ENCODE measurements at regions not wholly inside any gene's neighbourhood (a gene's known extent, or its start where the extent isn't known, plus 50 kb on each side); places are given as distances from the start of the nearest gene placed in this dataset.
"Not testable (repeated sequence)": the region's sequence is repeated elsewhere in the genome, so short reads cannot be mapped to it uniquely, and the experiment has no call there.

DNA sequence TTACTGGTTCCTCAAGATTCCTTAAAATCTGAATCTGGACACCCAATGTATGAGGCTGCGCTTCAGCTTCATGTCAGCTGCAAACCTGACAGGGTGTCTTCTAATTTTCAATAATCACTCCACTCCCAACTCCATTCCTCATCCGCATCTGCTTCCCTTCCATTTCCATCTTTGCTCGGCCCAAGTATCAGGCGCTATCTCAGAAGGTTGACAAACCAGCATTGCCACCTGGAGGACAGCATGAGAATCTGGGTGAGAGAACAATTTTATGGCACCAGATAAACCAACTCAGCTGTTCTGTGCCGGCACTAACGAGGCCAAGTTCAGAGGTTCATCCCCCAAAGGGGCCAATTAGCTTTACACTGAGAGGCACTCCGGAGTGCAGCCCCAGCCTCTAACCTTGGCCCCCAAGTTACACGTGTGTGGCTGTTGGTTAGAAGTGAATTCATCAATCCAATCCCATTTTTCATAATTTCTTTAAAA, 79.1 kb upstream of the LMO2 start:
- DNase-seq (ENCODE audit: low spot score) = peak; percentile 47

DNA sequence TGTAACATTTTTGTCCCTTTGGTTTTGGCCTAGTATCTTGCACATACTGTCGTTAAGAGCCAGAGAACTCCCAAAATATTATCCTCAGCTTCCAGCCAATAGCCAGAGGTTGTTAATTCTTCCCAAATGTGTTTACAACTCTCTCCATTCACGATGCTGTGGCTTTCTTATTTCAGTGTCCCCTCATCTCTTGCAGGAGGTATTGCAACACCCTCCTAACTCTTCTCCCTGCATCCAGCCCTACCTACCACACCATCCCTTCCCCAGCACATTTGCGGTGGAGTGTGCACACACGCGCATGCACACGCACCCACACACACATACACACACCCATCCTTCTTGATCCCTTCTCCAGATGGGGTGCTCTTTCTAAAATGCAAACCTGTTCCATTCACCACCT, 75.6 kb upstream of the LMO2 start:
- DNase-seq (ENCODE audit: low spot score) = no peak

- no peak for DNase-seq (ENCODE audit: low spot score)
Observed at GRCh38 chr11:33965032-33965431, 73.2 kb upstream of the LMO2 start.

DNA sequence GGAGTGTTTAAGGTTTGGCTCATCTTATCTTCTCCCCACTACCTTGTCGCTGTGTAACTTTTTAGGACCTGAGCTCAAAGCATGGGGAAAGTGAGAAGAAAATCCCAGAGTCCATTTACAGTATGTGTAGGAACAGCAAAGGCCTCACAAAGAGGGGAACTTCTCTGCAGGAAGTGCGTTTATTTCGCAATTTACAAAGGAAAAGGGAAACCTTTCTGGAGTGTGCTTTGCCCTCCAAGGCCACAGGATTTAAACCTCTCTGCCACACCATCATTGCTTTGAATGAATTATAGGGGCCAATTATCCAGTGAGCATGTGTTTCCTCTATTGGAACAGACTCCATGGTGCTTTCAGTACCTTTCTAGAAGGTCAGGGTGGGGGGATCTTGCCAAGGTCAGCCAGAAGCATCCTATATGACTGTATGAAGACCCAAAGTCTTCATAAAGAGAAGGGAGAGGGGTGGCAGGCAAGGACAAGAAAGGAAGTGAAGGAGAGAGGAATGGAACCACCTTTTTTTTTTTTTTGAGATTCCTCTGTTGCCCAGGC, 68.1 kb upstream of the LMO2 start:
- no peak for DNase-seq (ENCODE audit: low spot score)

- DNase-seq (ENCODE audit: low spot score) = no peak
Observed at GRCh38 chr11:33957304-33957917, 65.5 kb upstream of the LMO2 start.

DNA sequence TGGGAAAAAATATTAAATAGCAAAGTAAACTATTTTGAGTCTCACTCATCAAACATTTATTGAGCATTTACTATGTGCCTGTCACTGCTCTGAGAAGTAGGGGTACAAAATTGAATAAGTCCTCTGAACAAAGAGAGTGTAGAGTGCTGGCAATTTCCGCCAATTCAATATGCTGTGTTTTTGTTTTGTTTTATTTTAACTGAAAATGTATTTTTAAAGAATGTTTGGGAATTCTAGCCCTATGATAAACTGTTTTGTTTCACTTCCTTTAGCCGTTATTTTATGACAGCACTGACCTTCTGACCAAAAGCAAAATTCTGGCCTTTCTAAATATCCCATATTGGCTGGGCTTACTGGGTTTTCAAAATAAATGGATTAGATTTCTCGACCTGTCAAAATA, 64.7 kb upstream of the LMO2 start:
- no peak for DNase-seq (ENCODE audit: low spot score)

DNA sequence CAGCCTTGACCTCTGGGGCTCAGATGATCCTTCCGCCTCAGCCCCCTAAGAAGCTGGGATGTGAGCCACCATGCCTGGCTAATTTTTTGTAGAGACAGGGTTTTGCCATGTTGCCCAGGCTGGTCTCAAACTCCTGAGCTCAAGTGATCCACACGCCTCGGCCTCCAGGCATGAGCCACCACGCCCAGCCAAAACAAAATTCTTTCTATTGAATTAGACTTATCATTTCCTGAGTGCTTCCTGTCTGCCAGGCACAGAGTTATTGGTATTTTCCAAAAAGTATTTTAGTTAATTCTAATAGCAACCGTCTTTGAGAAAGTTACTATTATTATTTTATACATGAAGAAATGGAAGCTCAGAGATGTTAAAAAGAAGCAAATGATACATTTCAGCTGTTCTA, 61.4 kb upstream of the LMO2 start:
- no peak for DNase-seq (ENCODE audit: low spot score)

DNA sequence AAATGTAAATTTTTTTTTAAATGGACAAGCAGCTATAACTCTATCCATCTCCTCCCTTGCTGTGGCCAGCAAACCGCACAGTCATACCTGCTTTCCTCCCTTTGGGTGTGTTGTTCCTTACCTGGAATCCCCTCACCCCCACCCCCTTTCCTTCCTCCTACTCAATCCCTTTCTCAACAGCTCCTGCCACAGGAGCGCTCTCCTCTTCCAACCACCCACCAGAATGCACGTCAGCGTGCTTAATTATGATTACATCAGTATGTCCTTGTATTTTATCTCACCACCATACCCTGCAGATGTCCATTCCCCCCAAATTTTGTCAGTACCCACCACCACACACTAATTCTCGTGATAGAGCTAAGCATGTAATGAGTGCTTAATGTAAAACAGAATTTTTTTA, 60.9 kb upstream of the LMO2 start:
- DNase-seq (ENCODE audit: low spot score) = no peak

- DNase-seq (ENCODE audit: low spot score) = no peak
Observed at GRCh38 chr11:33949252-33949913, 57.5 kb upstream of the LMO2 start.

GRCh38 chr11:33948494-33948893, 56.6 kb upstream of the LMO2 start:
- DNase-seq (ENCODE audit: low spot score) = no peak

GRCh38 chr11:33947918-33948317, 56.0 kb upstream of the LMO2 start:
- DNase-seq (ENCODE audit: low spot score) = not testable (repeated sequence)

- DNase-seq (ENCODE audit: low spot score) = no peak
Observed at GRCh38 chr11:33946930-33947329, 55.1 kb upstream of the LMO2 start.

DNA sequence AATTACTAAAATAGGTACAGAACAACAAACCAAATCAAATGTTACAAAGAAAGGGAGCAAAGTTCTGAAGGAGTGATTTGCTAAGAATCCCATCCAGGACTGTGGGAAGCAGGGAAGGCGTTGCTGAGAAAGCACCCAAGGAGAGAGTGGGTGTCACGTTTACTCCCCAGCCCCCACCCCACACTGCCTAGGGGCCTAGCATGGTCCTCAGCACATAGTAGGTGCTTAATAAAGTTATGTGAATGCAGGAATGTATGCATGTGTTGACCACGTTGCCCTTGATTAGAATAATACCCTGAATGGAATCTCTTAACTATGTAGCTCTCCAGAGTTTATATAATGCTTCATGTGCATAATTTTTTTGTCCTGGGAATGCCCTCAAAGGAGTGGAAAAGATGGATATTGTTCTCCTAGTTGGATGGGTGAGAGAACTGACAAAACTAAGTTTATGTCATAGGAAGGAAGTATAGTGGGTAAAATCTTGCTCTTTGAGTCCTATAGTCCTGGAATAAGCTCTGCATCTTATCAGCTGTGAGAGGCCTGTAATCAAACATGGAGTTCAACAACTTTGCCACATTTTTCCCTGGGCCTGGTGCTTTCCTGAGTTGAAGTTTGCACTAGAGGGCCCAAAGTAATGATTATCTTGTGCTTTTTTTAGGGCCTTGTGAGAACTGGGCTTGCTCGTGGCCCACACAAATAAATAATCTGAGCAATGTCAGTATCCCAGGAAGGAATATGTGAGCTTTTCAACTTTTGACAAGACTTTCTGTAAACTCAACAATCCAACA, 53.8 kb upstream of the LMO2 start:
- no peak for DNase-seq (ENCODE audit: low spot score)

DNA sequence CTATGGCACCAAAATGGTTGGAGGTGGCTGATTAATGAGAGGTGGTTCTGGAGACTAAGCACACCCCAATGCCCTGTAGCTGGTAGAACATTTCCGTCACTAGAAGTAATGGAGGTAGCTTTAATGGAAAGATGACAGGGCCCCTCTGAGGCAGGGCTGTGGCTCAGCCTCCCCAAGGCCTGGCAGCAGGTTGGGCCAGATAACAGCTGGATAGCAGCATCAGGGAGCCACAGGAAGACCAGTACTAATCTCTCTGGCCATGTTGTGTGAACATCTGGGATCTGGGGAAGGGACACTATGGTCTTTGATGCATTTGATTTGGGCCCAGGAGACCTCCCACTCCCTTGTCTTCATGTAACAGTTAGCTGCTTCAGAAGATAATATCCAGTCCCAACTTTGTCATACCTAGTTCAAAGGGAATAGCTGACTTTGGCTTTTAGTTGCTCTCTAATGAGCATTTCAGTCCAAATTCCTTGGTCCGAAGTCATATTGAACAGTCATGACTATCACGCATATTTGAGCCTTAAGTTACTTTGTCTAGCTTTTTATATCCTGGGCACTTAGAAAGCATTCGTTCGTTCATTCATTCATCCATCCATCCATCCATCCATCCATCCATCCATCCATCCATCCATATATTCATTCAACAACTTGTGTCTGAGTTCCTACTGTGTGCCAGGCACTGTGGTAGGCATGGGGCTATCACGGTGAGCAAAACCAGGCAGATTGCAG, 53.0 kb upstream of the LMO2 start:
- no peak for DNase-seq (ENCODE audit: low spot score)

DNA sequence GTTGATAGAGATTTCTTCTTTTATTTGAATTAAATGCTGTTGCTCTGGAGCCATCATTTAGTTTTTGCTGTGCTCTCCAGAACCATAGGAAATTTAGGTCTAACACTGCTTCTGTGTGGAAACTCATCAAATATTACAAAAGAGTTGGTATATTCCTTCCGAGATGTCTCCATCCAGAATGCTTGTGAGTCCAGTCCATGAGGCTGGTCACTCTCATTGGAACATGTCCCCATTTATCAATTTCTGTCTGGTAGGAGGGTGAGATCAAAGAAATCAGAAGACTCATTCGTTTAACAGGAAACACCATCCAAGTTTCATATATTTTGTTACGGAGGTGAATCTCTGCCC, 52.4 kb upstream of the LMO2 start:
- DNase-seq (ENCODE audit: low spot score) = no peak

GRCh38 chr11:33942954-33943353, 51.1 kb upstream of the LMO2 start:
- no peak for DNase-seq (ENCODE audit: low spot score)

DNA sequence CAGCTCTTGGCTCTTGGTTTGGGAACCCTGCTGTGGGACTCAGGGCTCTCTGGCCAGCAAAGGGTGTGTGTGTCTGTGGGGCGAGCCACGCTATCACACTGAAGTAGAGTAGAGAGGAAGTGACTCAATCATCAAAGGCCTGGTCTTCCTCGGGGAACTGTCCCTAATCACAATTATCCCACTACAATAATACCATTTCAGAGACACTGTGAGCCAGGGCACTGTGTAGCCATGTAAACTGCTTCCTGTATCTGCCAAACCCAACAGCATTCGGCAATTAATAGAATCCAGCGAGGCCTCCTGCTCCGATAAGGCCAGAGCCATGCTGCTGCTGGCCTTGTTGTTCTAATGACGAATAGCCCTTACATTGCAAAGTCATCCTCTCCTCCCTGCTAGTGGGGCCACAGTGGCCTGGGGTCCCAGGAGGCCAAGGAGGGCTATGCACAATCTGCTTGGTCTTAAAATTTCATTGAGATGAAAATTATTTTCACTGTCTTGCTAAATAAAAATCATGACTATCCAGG, 49.8 kb upstream of the LMO2 start:
- no peak for DNase-seq (ENCODE audit: low spot score)

Measured in HuH-7 (cell line).